ENCODE measurements at regions not wholly inside any gene's neighbourhood (a gene's known extent, or its start where the extent isn't known, plus 50 kb on each side); places are given as distances from the start of the nearest gene placed in this dataset.

DNA sequence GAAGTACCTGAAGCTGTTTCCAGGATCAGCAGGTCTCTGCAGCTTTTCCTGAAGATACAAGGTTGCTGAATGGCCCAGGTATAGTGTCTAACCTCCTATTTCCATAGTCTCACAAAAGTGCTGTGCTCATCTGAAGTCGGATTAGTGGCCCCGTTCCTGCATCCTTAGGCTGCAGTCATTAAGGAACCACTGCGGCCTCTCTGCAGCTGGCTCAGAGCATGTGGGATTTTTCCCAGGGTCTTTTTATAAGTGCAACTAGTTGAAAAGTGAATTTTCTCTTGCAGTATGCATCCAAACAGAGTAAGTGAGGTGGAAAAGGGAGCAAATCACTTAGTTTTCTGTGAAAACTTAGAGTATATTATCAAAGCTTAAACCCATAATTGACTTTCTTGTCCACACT, 565.3 kb upstream of the NEGR1 start:
- ChIA-PET POLR2A (no interaction called here), CTCF (interaction anchor here (1.2 to 1.5 kb wide), 2 partner anchors 10 to 18 kb away, joined by 3 read pairs; no protein-coding TSS in a partner anchor)
- TF ChIP-seq, protein P1, sequence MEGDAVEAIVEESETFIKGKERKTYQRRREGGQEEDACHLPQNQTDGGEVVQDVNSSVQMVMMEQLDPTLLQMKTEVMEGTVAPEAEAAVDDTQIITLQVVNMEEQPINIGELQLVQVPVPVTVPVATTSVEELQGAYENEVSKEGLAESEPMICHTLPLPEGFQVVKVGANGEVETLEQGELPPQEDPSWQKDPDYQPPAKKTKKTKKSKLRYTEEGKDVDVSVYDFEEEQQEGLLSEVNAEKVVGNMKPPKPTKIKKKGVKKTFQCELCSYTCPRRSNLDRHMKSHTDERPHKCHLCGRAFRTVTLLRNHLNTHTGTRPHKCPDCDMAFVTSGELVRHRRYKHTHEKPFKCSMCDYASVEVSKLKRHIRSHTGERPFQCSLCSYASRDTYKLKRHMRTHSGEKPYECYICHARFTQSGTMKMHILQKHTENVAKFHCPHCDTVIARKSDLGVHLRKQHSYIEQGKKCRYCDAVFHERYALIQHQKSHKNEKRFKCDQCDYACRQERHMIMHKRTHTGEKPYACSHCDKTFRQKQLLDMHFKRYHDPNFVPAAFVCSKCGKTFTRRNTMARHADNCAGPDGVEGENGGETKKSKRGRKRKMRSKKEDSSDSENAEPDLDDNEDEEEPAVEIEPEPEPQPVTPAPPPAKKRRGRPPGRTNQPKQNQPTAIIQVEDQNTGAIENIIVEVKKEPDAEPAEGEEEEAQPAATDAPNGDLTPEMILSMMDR (IDR thresholded peaks at IDR 0.05; ENCODE audit: control extremely low read depth, extremely low read depth, low read depth, missing control alignments), result no peak

DNA sequence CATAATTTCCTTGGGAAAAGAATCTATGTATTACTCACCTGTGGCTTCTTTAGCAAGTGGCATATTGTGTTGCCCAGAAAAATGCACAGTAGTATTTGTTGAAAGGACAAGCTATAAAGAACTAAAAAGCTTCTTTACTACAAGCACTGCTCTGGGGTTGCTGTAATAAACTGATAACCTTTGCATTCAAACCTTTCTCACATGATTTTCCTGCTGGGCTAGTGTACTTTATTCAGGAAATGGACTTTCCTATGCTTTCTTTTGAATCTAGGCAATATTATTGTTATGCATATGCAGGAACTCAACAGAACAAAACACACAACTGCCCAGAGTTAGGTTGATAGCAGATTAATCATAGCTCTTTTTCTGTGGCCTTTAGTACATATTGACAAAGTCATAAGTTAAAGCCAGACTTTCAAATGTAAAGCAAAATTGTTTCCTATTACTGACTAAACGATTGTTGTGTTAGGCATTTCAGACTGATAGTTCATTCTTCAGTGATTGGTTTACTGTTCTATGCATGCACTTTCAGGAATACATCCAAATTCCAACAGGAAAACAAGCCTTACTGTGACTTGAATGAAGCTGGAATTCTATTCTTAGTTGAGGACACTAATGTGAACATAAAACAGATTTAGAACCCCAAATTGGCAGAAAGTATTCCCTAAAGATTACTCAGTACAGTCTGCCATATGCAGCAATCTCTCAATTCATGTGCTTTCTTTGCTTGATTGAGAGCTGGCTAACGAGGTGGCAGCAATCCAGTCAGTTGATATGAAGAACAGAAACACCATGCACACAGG, 564.3 kb upstream of the NEGR1 start:
- ChIA-PET POLR2A (no interaction called here), CTCF (interaction anchor here (1.1 to 1.5 kb wide), 3 partner anchors 9 to 61 kb away, joined by 3 read pairs; no protein-coding TSS in a partner anchor)
- TF ChIP-seq, protein P1 (IDR thresholded peaks at IDR 0.05; ENCODE audit: control extremely low read depth, extremely low read depth, low read depth, missing control alignments), result no peak
- no peak for DNase-seq (ENCODE audit: extremely low spot score)

More for the DNA sequence above, 565.3 kb upstream of the NEGR1 start:
- no peak for DNase-seq (ENCODE audit: extremely low spot score)

- ChIA-PET POLR2A (no interaction called here), CTCF (interaction anchor here (1.1 kb wide), 1 partner anchor 61 kb away, joined by 3 read pairs; no protein-coding TSS in a partner anchor)
- DNase-seq (ENCODE audit: extremely low spot score), result no peak
- TF ChIP-seq, protein P1 (IDR thresholded peaks at IDR 0.05; ENCODE audit: control extremely low read depth, extremely low read depth, low read depth, missing control alignments), result no peak
Measured at GRCh38 chr1:72845981-72846380, 563.6 kb upstream of the NEGR1 start.

- no peak for DNase-seq (ENCODE audit: extremely low spot score)
- ChIA-PET POLR2A (no interaction called here), CTCF (no interaction called here)
- TF ChIP-seq, protein P1 (IDR thresholded peaks at IDR 0.05; ENCODE audit: control extremely low read depth, extremely low read depth, low read depth, missing control alignments), result no peak
Measured at GRCh38 chr1:72845381-72845780, 563.0 kb upstream of the NEGR1 start.

DNA sequence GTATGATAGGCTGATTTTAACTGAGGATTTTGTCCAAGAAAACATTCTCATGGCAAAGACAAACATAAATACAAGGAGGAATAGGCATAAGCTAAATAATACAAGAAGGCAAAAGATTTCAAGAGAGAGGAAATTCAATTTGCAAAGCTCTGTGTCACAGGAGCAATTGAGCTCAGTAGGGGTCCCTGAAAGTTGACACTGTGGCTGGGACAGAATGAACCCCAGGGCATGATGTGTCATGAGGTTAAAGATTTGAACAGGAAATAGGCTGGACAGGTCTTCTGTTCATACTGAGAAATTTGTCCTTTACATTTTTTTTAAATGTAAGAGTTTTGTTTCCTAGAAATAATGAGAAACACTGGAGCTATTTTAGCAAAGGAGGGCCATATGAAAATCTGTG, 555.4 kb upstream of the NEGR1 start:
- TF ChIP-seq, protein P1 (IDR thresholded peaks at IDR 0.05; ENCODE audit: control extremely low read depth, extremely low read depth, low read depth, missing control alignments), result no peak
- no peak for DNase-seq (ENCODE audit: extremely low spot score)
- ChIA-PET POLR2A (no interaction called here), CTCF (interaction anchor here (1.2 kb wide), 1 partner anchor 9 kb away, joined by 3 read pairs; no protein-coding TSS in a partner anchor)

- POLR2A ChIA-PET, result no interaction called here
- TF ChIP-seq, protein P1 (IDR thresholded peaks at IDR 0.05; ENCODE audit: control extremely low read depth, extremely low read depth, low read depth, missing control alignments), result no peak
- CTCF ChIA-PET, result no interaction called here
- DNase-seq (ENCODE audit: extremely low spot score), result no peak
Measured at GRCh38 chr1:72830606-72831390, 548.5 kb upstream of the NEGR1 start.

All from GM10248 (cell line).